ENCODE measurements at regions not wholly inside any gene's neighbourhood (a gene's known extent, or its start where the extent isn't known, plus 50 kb on each side); places are given as distances from the start of the nearest gene placed in this dataset.
"Not testable (repeated sequence)": the region's sequence is repeated elsewhere in the genome, so short reads cannot be mapped to it uniquely, and the experiment has no call there.

GRCh38 chr6:84897988-84898594 lies 133.7 kb upstream of the TBX18 start:
- no peak overlapping the region for H3K27ac Mint-ChIP-seq
- ATAC-seq (no peak), DNase-seq (no peak)
- CTCF ChIA-PET: no interaction called here
- H3K36me3 Mint-ChIP-seq (ENCODE audit: low read depth): no peaks in the 10 kb centered on the region
- intact Hi-C loops (cut with micrococcal nuclease): no loop called here
- H3K4me3 Mint-ChIP-seq: no peak overlapping the region
- no peak for TF ChIP-seq CTCF (IDR thresholded peaks at IDR 0.05)
- POLR2A ChIA-PET: no interaction called here
- no peaks in the 10 kb centered on the region for H3K4me1 Mint-ChIP-seq (ENCODE audit: low read depth)
- no peaks in the 10 kb centered on the region for H3K27me3 Mint-ChIP-seq
- H3K9me3 Mint-ChIP-seq: peaks cover 4% of the 10 kb centered on the region

GRCh38 chr6:84897011-84897410 lies 132.6 kb upstream of the TBX18 start:
- POLR2A ChIA-PET: no interaction called here
- intact Hi-C loops (cut with micrococcal nuclease): no loop called here
- DNase-seq: no peak
- H3K27ac Mint-ChIP-seq: no peak overlapping the region
- ATAC-seq: no peak
- H3K9me3 Mint-ChIP-seq: peaks cover 4% of the 10 kb centered on the region
- H3K4me3 Mint-ChIP-seq: no peak overlapping the region
- no peak for TF ChIP-seq CTCF (IDR thresholded peaks at IDR 0.05)
- CTCF ChIA-PET: no interaction called here
- H3K36me3 Mint-ChIP-seq (ENCODE audit: low read depth): no peaks in the 10 kb centered on the region
- no peaks in the 10 kb centered on the region for H3K4me1 Mint-ChIP-seq (ENCODE audit: low read depth)
- no peaks in the 10 kb centered on the region for H3K27me3 Mint-ChIP-seq

GRCh38 chr6:84892671-84893070 lies 128.3 kb upstream of the TBX18 start:
- no peak for TF ChIP-seq CTCF (IDR thresholded peaks at IDR 0.05)
- ChIA-PET CTCF (no interaction called here), POLR2A (no interaction called here)
- DNase-seq: no peak
- no peak overlapping the region for H3K27ac Mint-ChIP-seq
- H3K9me3 Mint-ChIP-seq: peaks cover 2% of the 10 kb centered on the region
- H3K27me3 Mint-ChIP-seq: no peaks in the 10 kb centered on the region
- no peaks in the 10 kb centered on the region for H3K36me3 Mint-ChIP-seq (ENCODE audit: low read depth)
- intact Hi-C loops (cut with micrococcal nuclease): no loop called here
- ATAC-seq: no peak
- H3K4me3 Mint-ChIP-seq: no peak overlapping the region
- no peaks in the 10 kb centered on the region for H3K4me1 Mint-ChIP-seq (ENCODE audit: low read depth)

GRCh38 chr6:84882768-84883766 lies 118.7 kb upstream of the TBX18 start:
- no peak for TF ChIP-seq CTCF (IDR thresholded peaks at IDR 0.05)
- H3K9me3 Mint-ChIP-seq: peaks cover 3% of the 10 kb centered on the region
- ATAC-seq (no peak), DNase-seq (no peak)
- no peaks in the 10 kb centered on the region for H3K4me1 Mint-ChIP-seq (ENCODE audit: low read depth)
- no peaks in the 10 kb centered on the region for H3K36me3 Mint-ChIP-seq (ENCODE audit: low read depth)
- H3K27me3 Mint-ChIP-seq: no peaks in the 10 kb centered on the region
- intact Hi-C loops (cut with micrococcal nuclease): no loop called here
- H3K27ac Mint-ChIP-seq: no peak overlapping the region
- POLR2A ChIA-PET: no interaction called here
- CTCF ChIA-PET: no interaction called here
- no peak overlapping the region for H3K4me3 Mint-ChIP-seq

GRCh38 chr6:84879385-84879784 lies 115.0 kb upstream of the TBX18 start:
- intact Hi-C loops (cut with micrococcal nuclease); CTCF ChIA-PET; POLR2A ChIA-PET; DNase-seq; H3K27ac Mint-ChIP-seq; H3K27me3 Mint-ChIP-seq; ATAC-seq; H3K9me3 Mint-ChIP-seq; H3K4me3 Mint-ChIP-seq; H3K36me3 Mint-ChIP-seq (ENCODE audit: low read depth); H3K4me1 Mint-ChIP-seq (ENCODE audit: low read depth): not testable (repeated sequence)
